ENCODE measurements at regions not wholly inside any gene's neighbourhood (a gene's known extent, or its start where the extent isn't known, plus 50 kb on each side); places are given as distances from the start of the nearest gene placed in this dataset.

DNA sequence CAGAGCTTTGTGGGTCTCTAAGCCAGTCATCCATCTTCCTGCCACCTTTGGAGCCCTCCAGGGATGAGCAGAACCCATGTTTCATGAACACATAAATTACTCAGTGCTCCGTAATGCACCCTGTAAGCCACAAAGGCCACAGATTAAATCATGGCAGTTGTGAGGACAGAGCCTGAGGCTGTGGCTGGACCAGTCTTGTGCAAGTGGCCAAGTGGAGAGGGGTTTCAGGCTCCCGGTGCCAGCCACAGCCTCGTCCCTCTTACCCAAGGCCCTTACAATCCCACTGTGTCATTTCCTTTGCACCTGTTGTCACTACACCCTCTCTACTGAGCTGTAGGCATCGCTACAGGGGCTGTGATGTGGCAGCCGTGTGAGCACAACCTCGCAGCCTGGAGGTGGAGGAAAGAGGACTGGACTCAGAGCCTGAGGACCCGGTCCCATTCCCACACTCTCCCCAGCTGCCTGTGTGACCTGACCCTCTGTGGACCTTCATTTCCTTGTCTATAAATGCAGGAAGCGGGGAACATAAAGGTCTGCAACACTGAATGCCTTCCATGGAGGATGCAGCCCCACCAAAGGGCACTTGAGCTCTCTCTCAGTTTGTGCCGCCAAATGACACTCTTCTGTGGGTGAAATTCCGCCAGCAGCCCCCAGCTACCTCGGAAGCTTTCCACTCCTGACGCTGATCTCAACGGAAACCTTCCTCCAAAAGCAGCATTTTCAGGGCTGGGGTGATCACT, 792.0 kb downstream of the UQCRFS1 start:
- DNase-seq (ENCODE audit: low read depth in 2 of 2), result no peak

DNA sequence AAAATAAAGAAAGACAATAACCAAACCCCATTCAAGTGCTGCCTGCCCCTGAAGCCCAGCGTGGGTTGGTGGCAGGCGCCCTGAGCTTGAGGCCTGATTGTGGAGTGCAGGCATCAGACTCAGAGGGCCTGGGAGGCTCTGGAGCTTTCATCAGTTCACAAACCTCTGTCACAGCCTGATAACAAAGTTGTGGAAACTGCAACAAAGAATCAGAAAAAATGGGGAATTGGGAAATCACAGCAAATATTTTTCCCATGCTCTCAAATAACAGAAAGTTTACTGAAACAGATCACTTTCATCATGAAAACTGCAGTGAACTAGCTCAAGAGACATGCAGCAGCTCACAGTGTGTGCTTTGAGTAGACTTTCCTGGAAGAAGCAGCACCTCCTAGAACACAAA, 793.6 kb downstream of the UQCRFS1 start:
- DNase-seq (ENCODE audit: low read depth in 2 of 2), result no peak

DNA sequence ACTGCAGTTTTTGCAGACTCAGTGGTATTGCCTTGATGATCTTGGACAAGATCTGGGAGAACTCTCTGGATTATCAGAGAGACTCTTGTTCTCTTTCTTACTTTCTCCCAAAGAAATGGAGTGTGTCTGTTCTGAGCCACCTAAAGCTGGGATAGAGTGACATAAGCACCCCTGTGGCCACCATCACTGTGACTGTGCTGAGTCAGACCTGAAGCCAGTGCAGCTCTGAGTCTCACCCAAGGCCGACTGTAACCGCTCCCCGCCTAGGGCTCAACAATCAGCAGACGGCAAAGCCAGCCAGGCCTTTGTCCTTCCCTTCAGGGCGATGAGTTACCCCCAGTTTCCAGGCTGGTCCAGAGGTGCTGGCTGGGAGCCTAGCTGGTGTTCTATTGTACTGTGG, 795.6 kb downstream of the UQCRFS1 start:
- no peak for DNase-seq (ENCODE audit: low read depth in 2 of 2)

DNA sequence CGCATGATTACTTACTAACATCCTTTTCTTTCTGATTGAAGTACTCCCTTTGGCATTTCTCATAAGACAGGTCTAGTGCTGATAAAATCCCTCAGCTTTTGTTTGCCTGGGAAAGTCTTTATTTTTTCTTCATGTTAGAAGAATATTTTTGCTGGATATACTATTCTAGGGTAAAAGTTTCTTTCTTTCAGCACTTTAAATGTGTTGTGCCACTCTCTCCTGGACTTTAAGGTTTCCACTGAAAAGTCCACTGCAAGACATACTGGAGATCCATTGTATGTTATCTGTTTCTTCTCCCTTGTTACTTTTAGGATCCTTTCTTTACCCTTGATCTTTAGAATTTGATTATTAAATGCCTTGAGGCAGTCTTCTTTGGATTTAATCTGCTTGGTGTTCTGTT, 796.7 kb downstream of the UQCRFS1 start:
- no peak for DNase-seq (ENCODE audit: low read depth in 2 of 2)

DNA sequence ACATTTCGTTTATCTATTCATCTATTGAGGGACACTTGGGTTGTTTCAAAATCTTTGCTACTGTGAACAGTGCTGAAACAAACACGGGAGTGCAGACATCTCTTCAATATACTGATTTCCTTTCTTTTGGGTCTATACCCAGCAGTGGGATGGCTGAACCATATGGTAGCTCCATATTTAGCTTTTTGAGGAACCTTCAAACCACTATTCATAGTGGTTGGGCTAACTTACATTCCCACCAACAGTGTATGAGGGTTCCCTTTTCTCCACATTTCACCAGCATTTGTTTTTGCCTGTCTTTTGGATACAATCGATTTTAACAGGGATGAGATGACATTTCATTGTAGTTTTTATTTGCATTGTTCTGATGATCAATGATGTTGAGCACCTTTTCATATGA, 798.2 kb downstream of the UQCRFS1 start:
- DNase-seq (ENCODE audit: low read depth in 2 of 2), result no peak

DNA sequence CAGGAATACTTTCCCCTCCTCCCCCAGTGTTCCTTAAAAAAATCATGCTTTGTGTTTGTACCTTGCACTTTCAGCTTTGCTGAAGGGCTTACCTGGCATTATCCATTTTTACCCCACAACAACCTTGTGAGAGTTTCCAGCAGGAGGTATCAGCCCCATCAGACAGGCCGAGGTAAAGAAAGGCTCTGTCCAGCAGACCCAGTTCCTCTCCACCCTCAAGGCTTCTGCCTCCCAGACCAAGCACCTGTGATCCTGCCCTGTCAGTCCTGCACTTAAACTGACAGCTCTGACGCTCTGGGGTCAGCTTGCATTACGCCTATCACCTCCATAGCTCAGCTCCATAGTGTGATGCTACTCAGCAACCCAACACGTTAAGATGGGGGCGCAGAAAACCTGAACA, 803.1 kb downstream of the UQCRFS1 start:
- DNase-seq (ENCODE audit: low read depth in 2 of 2), result no peak

DNA sequence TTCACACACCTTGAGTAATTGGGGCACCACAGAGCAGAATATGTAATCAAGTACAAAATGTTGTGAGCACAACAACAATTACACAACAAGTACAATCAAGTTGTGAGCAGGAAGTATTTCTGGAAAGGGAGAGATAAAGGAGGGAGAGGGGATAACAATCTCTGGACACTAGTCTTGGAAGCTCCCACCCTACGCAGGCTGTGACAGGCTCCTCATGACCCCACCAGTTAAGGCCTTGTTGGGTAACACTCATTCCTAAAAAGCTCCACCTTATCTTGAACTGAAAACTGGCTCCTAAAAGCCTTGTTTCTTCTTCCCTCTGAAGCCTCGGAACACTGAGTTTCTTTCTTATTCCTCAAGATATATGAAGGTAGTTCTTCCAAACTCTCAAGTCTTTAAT, 806.0 kb downstream of the UQCRFS1 start:
- no peak for DNase-seq (ENCODE audit: low read depth in 2 of 2)

DNA sequence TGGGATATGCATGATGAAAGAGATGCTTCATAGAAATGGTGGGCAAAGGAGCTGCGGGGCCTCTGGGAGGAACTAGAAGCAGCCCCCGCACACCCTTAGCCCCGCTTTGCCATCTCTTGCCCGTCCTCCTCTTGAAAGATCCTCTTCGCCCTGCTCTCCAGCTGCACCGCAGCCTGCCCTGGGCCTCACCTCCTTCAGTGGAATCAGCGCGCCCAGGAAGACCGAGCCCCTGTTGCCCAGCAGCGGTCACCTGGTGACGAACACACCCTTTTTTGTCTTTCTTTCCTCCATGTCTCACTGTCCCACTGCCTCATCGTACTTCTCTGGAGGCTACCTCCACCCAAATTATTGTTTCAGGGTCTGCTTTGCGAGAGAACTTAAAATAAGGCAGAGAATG, 807.6 kb downstream of the UQCRFS1 start:
- DNase-seq (ENCODE audit: low read depth in 2 of 2), result no peak

DNA sequence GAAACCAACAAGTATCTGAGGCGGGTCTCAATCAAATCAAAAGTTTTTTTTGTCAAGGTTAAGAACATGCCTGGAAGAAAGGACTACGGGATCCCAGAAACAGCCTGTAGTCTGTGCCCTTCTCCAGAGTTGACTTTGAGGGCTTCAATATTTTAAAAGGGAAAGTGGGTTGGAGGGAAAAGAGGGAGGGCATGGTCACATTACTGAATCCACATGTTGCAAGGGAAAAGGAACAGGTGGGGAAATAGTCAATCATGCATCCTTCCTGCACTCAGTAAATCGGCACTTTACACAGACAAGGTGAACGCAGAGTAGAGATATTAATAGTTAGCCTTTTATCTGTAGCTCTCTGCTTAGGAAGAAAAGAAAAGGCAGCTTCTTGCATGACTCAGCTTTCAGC, 808.5 kb downstream of the UQCRFS1 start:
- DNase-seq (ENCODE audit: low read depth in 2 of 2), result no peak

DNA sequence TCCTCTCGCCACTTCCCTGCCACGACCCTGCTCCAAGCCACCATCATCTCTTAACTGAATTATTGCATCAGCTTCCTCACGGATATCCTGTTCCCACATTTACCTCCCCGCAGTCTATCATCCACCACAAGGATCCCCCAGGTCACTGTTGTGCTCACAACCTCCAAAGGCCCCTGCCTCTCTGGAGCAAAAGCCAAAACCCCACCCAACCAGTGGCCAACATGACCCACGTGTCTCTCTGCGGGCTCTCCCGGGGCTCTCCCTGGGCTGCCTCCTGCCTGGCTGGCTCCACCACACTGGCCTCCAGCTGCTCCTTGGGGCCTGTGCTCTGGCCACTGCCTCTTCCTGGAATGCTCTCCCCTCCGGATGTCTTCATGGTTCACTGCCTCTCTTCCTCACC, 809.3 kb downstream of the UQCRFS1 start:
- no peak for DNase-seq (ENCODE audit: low read depth in 2 of 2)

DNA sequence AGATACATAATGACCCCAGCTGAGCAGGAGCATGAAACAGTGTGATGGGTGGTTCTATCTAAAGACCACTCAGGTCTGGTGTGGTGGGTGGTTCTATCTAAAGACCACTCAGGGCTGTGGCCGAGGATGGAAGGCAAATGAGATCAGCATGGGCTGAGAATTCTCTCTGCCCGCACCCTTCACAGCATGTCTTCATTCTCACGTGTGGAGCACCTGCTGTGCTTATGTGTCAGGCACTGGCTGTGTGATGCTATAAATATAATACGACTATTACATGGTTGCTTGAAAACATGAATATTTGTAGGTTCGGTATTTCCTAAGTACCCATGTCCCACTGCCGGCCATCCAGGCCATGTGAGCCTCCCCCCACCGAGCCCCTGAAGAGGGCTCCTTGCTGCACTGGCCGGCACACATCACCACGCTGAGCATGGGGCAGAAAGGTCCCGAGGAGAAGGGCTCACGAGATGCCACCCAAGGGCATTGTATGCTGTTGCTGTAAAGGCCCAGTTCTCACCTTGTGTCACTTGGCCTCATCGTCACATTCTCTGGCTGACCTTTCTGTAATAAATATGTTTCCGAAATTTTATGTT, 810.2 kb downstream of the UQCRFS1 start:
- no peak for DNase-seq (ENCODE audit: low read depth in 2 of 2)

DNA sequence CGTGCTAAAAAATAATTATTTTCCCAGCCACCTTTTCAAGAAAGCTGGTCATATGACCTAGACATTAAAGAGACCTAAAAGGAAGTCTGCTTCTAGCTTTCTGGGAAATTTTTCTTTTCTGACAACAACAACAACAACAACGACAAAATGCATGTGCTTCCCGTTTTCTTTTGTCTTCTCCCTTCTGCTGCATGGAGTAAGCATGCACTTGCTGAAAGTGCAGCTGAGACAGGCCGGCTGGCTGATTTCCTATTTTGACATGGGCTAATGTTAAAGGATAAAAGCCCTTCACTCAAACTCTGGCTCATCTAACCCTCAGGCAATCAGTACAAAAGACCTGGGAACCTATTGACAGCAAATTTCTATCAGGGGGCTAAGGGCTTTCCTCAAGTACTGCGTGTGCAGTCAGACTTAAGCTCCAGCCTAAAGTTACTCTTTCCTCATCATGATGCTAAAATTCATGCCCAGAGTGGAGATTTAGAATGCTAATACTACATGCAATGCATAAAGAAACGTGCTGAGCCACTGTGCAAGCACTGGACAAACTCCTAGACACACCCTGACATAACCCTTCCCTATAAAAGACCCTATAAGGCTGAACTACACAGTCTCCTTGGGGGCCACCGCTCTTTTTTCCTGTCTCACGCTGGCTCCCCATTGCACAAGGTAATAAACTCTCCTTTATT, 811.1 kb downstream of the UQCRFS1 start:
- DNase-seq (ENCODE audit: low read depth in 2 of 2), result no peak

DNA sequence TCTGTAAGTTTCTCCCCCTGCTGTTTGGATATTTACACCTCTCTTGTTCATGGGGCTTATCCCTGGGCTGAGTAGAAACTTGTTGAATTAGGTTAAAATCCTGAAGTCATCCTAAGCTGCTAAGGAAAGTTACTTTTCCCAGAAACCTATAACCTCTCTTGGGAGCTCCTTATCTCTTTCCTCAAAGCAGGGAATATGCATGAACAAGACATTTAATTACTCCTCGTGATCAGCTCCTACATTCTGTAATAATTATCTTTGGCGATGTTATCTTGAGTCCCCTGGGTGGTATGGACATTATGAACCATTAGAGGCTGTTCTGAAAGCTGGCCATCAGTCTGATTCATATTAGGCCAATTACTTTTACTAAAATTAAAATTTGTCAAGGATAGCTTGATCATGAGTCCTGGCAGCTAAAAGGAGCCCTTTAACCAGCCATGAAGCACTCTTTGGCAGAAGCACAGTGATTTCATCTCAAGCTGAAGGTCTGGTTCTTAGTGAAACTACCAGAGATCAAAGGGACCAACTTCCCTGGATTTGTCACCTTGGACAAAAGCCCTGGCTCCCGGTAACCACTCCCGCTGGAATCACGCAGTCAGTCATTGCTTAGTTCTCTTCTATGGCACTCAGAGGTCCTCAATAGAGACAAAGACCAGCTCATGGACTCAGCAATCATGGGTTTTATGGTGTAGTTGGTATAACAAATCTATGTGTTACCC, 811.8 kb downstream of the UQCRFS1 start:
- DNase-seq (ENCODE audit: low read depth in 2 of 2), result no peak

DNA sequence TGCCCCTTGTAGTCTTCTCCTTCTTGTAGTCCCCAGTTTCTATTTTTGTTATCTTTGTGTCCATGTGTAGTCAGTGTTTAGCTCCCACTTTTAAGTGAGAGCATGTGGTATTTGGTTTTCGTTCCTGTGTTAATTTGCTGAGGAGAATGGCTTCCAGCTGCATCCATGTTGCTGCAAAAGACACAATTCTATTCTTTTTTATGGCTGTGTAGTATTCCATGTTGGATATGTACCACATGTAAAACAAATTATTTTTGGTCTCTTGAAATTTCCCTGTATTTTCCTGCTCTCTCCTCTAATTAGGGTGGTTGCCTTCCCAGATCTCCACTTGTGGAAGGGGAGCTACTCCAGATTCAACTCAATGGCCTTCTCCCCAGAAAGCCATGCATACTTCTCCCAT, 813.8 kb downstream of the UQCRFS1 start:
- DNase-seq (ENCODE audit: low read depth in 2 of 2), result no peak

DNA sequence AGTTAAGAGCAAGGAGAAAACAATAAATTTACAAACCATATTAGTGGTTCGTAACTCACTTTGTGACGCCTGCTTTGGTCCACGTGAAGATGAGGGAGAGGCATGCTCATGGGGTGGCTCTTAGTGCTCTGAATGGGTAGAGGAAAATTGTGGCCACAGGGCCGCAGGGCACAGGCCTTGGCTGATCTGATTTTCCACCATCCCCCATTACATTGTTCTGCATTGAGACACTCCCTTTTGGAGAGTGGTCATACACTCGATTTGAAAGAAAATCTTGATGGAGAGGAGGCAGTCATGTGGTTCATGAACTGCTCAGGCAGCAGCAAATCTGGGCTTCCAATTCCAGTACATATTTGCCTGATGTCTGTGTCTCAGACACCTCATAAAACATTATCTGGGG, 815.2 kb downstream of the UQCRFS1 start:
- no peak for DNase-seq (ENCODE audit: low read depth in 2 of 2)

DNA sequence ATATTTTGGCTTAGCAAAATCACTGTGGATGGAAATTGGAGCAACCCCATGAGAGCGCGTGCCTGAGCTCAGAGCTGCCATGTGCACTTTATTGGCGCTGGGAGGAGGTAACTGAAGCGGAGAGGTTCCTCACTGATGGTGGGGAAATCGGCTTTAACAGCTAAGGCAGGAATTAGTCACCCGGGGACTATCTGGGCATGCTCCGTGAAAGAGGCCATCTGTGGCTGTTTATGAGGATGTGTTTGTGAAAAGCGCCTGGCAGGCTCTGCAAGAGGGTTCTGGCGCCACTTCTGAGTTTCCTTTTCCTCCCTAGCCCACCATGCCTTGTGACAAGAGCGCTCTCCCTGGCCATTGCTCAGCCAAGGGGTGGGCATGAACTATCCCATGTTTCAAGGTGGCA, 815.6 kb downstream of the UQCRFS1 start:
- DNase-seq (ENCODE audit: low read depth in 2 of 2), result no peak

DNA sequence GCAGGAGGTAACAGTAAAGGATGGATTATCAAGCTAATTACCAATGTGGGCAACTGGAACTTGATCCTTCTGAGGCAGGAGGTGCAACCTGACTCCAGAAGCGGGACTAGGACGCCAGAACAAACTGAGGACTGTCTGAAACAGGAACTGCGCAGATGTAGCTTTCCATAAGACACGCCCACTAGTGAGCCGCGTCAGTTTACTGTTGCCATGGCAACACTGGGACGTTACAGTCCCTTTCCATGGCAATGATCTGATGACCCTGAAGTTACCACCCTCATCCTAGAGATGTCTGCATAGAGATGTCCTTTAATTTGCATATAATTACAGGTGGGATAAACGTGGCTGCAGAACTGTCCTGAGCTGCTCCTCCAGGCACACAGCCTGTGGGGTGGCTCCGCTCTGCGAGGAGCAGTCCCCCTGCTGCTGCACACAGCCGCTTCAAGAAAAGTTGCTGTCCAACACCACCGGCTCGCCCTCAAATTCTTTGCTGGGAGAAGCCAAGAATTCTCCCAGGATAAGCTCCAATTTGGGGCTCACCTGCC, 816.6 kb downstream of the UQCRFS1 start:
- DNase-seq (ENCODE audit: low read depth in 2 of 2), result no peak

DNA sequence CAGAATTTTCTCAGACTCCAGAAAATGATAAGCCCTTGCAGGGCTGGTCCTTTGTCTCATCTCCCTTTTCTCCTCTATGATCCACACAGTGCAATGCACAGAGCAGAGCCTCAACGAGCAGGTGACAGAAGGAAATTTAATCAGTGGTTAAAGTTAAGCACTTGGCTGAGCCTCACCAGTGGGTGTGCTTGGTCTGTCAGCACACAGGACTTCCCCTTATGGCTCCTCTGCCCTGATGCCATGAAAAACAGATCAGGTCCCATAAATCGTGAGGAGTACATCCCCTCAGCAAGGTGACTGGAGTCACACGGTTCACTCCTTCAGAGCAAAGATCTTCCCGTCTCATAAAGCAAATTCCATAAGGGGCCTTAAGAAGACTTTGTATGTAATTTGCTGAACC, 818.2 kb downstream of the UQCRFS1 start:
- DNase-seq (ENCODE audit: low read depth in 2 of 2), result no peak

DNA sequence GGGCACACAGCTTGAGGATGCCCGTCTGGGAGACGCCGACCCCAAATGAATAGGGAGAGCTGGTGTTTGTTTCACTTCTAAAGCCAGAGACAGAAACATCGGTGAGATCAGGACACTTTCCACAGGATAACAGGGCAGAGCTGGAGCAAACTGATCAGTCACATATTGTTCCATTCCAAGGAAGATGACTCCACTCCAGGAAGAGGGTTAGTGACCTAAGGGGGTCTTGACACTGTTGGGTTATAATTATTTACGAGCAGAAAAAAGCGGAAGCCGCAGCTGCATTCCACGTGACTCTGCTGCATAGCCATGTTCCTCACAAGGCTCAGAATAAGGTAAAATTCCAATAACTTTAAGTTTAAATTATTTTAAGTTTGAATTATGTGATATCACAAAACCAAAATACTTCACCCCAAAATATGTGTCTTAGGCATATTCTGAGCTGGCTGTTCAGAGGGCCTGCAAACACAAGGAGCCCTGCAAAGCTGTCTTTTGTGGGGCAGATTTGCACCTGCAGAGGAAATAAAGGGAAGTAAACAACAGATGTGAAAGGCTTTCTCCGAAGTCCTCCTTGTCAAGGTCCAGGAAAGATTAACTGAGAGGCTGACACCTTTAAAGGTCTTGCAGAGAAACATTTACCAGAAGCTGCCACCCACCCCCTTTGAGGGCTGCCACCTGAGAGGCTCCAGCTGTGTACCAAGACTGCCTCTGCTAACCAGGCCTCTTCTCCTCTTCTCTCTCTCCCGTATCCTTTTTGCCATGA, 819.2 kb downstream of the UQCRFS1 start:
- DNase-seq (ENCODE audit: low read depth in 2 of 2), result no peak

DNA sequence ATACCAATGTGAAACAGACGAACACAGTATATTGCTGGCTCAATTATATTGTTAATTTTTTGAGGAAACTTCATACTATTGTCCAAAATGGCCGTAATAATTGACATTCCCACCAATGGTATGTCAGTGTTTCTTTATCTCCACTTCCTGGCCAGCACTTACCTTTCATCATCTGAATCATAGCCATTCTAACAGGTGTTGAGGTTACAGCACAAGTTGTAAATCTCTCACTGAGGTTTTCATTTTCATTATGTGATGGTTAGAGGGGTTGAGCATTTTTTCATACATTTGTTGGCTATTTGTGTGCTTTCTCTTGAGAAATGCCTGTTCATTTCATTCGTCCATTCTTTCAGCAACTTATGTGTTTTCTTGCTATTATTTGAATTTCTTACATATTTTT, 824.0 kb downstream of the UQCRFS1 start:
- no peak for DNase-seq (ENCODE audit: low read depth in 2 of 2)

DNA sequence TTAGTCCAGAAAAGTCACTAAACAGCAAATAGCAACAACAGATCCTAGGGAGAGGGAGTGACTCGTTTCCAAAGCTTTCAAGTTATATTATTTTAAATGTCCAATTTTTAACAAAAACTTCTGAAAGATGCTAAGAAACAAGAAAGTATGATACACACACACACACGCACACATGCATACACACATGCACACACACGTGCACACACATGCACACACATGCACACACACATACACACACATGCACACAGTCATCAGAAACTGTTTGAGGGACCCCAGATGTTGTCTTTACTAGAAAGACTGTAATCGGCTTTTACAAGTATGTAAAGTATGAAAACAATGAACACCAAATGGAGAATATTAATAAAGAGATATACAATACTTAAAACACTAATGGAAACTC, 825.4 kb downstream of the UQCRFS1 start:
- DNase-seq (ENCODE audit: low read depth in 2 of 2), result no peak

DNA sequence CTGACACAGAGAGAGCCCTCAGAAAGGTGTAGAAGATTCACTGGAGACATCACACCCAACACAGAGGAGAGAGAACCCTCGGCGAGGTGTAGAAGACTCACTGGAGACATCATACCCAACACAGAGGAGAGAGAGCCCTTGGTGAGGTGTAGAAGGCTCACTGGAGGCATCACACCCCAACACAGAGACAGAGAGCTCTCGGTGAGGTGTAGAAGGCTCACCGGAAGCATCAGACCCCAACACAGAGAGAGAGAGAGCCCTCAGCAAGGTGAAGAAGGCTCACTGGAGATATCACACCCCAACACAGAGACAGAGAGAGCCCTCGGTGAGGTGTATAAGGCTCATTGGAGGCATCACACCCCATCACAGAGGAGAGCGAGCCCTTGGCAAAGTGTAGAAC, 826.5 kb downstream of the UQCRFS1 start:
- no peak for DNase-seq (ENCODE audit: low read depth in 2 of 2)

Data from stimulated activated CD4-positive, alpha-beta T cell treated with anti-CD3 and anti-CD28 coated beads, Interleukin-1b, Interleukin-23, amount 100 ng/mL, for 4 hours (primary cell).